PC-9 (cell line): ENCODE measurements at regions not wholly inside any gene's neighbourhood (a gene's known extent, or its start where the extent isn't known, plus 50 kb on each side); places are given as distances from the start of the nearest gene placed in this dataset.

ENCODE experiments used
- BruUV-seq: library from RNA; stranded (reverse); fragments of 400-500 nt; replicated peaks from 2 replicates; lab custom pipeline; 2021; lab: Mats Ljungman, UMichigan
- CTCF ChIA-PET: fragments of 300-600 bp; sonication (Branson Sonifier 250); formaldehyde crosslinking; loops from one replicate; lab custom pipeline; 2022; ENCODE audit warnings: antibody characterized with exemption; lab: Charles Lee
- POLR2A ChIA-PET: fragments of 300-600 bp; sonication (Branson Sonifier 250); formaldehyde crosslinking; loops from one replicate; lab custom pipeline; 2022; ENCODE audit warnings: antibody characterized with exemption; ENCODE audit not compliant: unreplicated experiment; lab: Charles Lee
- DNase-seq, 2 experiments: peaks; one replicate each; pipeline versions ENCODE4 v3.0.0 to v3.0.0-alpha.2; 2015 to 2022; ENCODE audit warnings: mixed read lengths in 1 of 2
- H2AFZ ChIP-seq: fragments of 200-600 bp; sonication (generic); 2 replicates; pipeline ENCODE4 v1.8.1; 2017; ENCODE audit warnings: antibody characterized with exemption
- H3F3A ChIP-seq: fragments of 200-600 bp; sonication (generic); 2 replicates; pipeline ENCODE4 v1.8.1; 2017; ENCODE audit warnings: antibody characterized with exemption, mild to moderate bottlenecking, low read depth; ENCODE audit not compliant: insufficient read depth
- H3K27ac ChIP-seq: fragments of 200-600 bp; sonication (generic); 2 replicates; pipeline ENCODE4 v1.6.1; 2016; ENCODE audit warnings: mixed run types
- H3K27me3 ChIP-seq: fragments of 200-600 bp; sonication (generic); 2 replicates; pipeline ENCODE4 v1.6.1; 2016; ENCODE audit warnings: low read depth, mixed run types; ENCODE audit not compliant: insufficient read depth
- H3K36me3 ChIP-seq: fragments of 200-600 bp; sonication (generic); 2 replicates; pipeline ENCODE4 v1.6.1; 2016; ENCODE audit warnings: low read depth, mixed run types
- H3K4me1 ChIP-seq: fragments of 200-600 bp; sonication (generic); replicated peaks from 2 replicates; pipeline ENCODE4 v1.6.1; 2016; ENCODE audit warnings: mixed run types; ENCODE audit not compliant: insufficient read depth
- H3K4me2 ChIP-seq: fragments of 200-600 bp; sonication (generic); 2 replicates; pipeline ENCODE4 v1.6.1; 2017; ENCODE audit warnings: mixed run types
- H3K4me3 ChIP-seq: fragments of 200-600 bp; sonication (generic); 2 replicates; pipeline ENCODE4 v1.6.1; 2016; ENCODE audit warnings: mixed run types
- H3K79me2 ChIP-seq: fragments of 200-600 bp; sonication (generic); 2 replicates; pipeline ENCODE4 v1.6.1; 2017; ENCODE audit warnings: low read depth, mixed run types
- H3K9me2 ChIP-seq: fragments of 200-600 bp; sonication (generic); 2 replicates; pipeline ENCODE4 v1.8.1; 2017; ENCODE audit warnings: mild to moderate bottlenecking; ENCODE audit not compliant: insufficient read depth
- H3K9me3 ChIP-seq: fragments of 200-600 bp; sonication (generic); 2 replicates; pipeline ENCODE4 v1.8.1; 2016; ENCODE audit warnings: low read depth; ENCODE audit not compliant: insufficient read depth
- H4K20me1 ChIP-seq: fragments of 200-600 bp; sonication (generic); 2 replicates; pipeline ENCODE4 v1.8.1; 2017; ENCODE audit not compliant: insufficient read depth
- EZH2 ChIP-seq: fragments of 200-600 bp; sonication (generic); IDR thresholded peaks from 2 replicates; pipeline ENCODE4 v1.8.0; 2017; ENCODE audit warnings: antibody characterized with exemption, low read depth
- intact Hi-C: fragments of 100-400 bp; cut with micrococcal nuclease; formaldehyde crosslinking; loops from one replicate; pipeline ENCODE4 v1.10.0; 2022; ENCODE audit not compliant: unreplicated experiment
- TF ChIP-seq, protein P1 (sequence below): fragments of 200-600 bp; sonication (generic); conservative IDR thresholded peaks from 2 replicates; pipeline ENCODE4 v1.6.1; 2017; ENCODE audit warnings: mixed run types, antibody characterized with exemption, mild to moderate bottlenecking, moderate library complexity

DNA sequence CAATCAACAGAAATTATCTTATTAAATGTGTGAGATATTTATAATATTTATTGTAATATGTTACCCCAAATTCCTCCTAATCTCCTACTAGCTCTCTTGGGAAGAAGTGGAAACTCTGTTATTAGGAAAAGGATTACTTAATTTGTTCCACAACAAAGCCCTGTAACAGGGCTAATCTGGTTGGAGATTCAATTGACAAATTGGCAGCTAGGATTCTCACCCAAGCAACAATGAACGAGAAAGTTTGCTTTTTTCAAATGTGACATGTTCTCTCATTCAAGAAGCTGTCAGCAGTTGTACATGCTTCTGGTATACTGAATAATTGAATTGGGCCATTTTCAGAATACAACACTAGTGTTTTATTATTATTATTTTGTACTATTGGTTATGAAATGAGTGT lies 367.9 kb upstream of the ADGRL4 start:
- no peak overlapping the region for H2AFZ ChIP-seq
- H3F3A ChIP-seq = no peaks in the 10 kb centered on the region
- BruUV-seq = no TSS peak
- no peaks in the 10 kb centered on the region for H4K20me1 ChIP-seq
- TF ChIP-seq EZH2 = no peak
- TF ChIP-seq, protein P1, sequence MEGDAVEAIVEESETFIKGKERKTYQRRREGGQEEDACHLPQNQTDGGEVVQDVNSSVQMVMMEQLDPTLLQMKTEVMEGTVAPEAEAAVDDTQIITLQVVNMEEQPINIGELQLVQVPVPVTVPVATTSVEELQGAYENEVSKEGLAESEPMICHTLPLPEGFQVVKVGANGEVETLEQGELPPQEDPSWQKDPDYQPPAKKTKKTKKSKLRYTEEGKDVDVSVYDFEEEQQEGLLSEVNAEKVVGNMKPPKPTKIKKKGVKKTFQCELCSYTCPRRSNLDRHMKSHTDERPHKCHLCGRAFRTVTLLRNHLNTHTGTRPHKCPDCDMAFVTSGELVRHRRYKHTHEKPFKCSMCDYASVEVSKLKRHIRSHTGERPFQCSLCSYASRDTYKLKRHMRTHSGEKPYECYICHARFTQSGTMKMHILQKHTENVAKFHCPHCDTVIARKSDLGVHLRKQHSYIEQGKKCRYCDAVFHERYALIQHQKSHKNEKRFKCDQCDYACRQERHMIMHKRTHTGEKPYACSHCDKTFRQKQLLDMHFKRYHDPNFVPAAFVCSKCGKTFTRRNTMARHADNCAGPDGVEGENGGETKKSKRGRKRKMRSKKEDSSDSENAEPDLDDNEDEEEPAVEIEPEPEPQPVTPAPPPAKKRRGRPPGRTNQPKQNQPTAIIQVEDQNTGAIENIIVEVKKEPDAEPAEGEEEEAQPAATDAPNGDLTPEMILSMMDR = no peak
- no peak overlapping the region for H3K4me3 ChIP-seq
- intact Hi-C loops = no loop called here
- POLR2A ChIA-PET = no interaction called here
- no peaks in the 10 kb centered on the region for H3K4me1 ChIP-seq
- DNase-seq = no peak
- no peaks in the 10 kb centered on the region for H3K79me2 ChIP-seq
- no peaks in the 10 kb centered on the region for H3K9me3 ChIP-seq
- no peak overlapping the region for H3K4me2 ChIP-seq
- H3K27me3 ChIP-seq = no peaks in the 10 kb centered on the region
- CTCF ChIA-PET = no interaction called here
- no peak overlapping the region for H3K27ac ChIP-seq
- H3K9me2 ChIP-seq = 0 out of 2 replicates have a peak, but pooled peaks cover 5% of the 10 kb centered on the region
- H3K36me3 ChIP-seq = no peaks in the 10 kb centered on the region

DNA sequence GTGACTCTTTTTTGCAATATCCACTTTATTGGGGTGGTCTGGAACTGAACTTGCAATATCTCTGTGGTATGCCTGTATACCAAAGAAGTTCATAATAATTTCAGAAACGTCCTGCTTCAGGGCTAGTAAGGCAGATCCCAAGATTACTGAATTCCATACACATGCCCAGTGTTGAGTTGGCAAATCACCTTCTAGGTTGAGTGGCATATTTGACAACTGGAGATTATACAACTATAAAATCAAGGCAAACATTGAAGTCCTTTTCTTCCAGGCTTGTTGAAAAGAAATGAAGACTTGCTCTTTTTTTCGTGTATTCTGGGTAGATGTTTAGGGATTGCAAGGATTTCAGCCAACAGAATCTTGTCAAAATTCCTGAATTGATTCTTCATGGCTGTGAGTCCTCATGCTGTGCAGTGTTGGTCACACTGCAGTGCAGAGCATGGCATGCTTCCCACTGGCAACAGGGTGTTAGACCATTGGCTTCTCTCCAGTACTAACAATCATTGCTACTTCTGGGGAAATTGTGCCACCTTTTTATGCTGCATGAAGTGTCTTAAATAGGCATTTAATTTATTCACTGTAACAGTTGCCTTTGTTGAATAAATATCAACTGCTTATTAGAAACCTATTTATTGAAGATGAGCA lies 367.1 kb upstream of the ADGRL4 start:
- ChIA-PET POLR2A (no interaction called here), CTCF (no interaction called here)
- Histone ChIP-seq H4K20me1 (no peaks in the 10 kb centered on the region), H2AFZ (no peak overlapping the region), H3K27me3 (no peaks in the 10 kb centered on the region), H3K36me3 (no peaks in the 10 kb centered on the region), H3K4me3 (no peak overlapping the region), H3K9me3 (no peaks in the 10 kb centered on the region), H3K27ac (no peak overlapping the region), H3K79me2 (no peaks in the 10 kb centered on the region), H3F3A (no peaks in the 10 kb centered on the region), H3K9me2 (0 out of 2 replicates have a peak, but pooled peaks cover 5% of the 10 kb centered on the region), H3K4me2 (no peak overlapping the region), H3K4me1 (no peaks in the 10 kb centered on the region)
- BruUV-seq = no TSS peak
- TF ChIP-seq EZH2 = no peak
- TF ChIP-seq, protein P1 = no peak
- no peak for DNase-seq
- intact Hi-C loops = no loop called here

DNA sequence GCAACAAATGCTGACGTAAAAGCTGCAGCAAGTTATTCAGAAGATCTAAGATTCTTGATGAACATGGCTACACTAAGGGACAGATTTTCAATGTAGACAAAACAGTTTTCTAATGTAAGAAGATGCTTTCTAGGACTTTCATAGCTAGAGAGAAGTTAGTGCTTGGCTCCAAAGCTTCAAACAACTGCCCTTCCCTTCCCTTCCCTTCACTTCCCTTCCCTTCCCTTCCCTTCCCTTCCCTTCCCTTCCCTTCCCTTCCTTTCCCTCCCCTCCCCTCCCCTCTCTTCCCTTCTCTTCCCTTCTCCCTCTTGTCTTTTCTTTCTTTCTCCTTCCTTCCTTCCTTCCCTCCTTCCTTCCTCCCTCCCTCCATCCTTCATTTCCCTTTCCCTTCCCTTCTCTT lies 365.3 kb upstream of the ADGRL4 start:
- no peaks in the 10 kb centered on the region for H3K9me3 ChIP-seq
- no TSS peak for BruUV-seq
- no peaks in the 10 kb centered on the region for H3K79me2 ChIP-seq
- H4K20me1 ChIP-seq = no peaks in the 10 kb centered on the region
- no peaks in the 10 kb centered on the region for H3K27me3 ChIP-seq
- ChIA-PET CTCF (no interaction called here), POLR2A (no interaction called here)
- H3K4me3 ChIP-seq = no peak overlapping the region
- TF ChIP-seq, protein P1 = no peak
- no peak for TF ChIP-seq EZH2
- H3K4me2 ChIP-seq = no peak overlapping the region
- no peak overlapping the region for H3K27ac ChIP-seq
- H3K9me2 ChIP-seq = 0 out of 2 replicates have a peak, but pooled peaks cover 5% of the 10 kb centered on the region
- no peaks in the 10 kb centered on the region for H3F3A ChIP-seq
- H3K36me3 ChIP-seq = no peaks in the 10 kb centered on the region
- no peaks in the 10 kb centered on the region for H3K4me1 ChIP-seq
- DNase-seq = no peak
- H2AFZ ChIP-seq = no peak overlapping the region; the same call in 1 of the 2 replicates
- intact Hi-C loops = no loop called here
